HCT116 (cell line): ENCODE measurements at regions not wholly inside any gene's neighbourhood (a gene's known extent, or its start where the extent isn't known, plus 50 kb on each side); places are given as distances from the start of the nearest gene placed in this dataset.

ENCODE experiments used
- CEBPB ChIP-seq: IDR thresholded peaks from 2 replicates; pipeline ENCODE4 v1.6.1; 2012; ENCODE audit warnings: low read depth
- EZH2 ChIP-seq: fragments of 200-600 bp; sonication (generic); IDR thresholded peaks from 2 replicates; pipeline ENCODE4 v1.6.1; 2017; ENCODE audit warnings: antibody characterized with exemption, mixed run types
- EZH2phosphoT487 ChIP-seq: fragments of 200-600 bp; IDR thresholded peaks from 2 replicates; pipeline ENCODE4 v1.6.1; 2018; ENCODE audit warnings: antibody characterized with exemption, borderline replicate concordance
- JUND ChIP-seq: IDR thresholded peaks from 2 replicates; pipeline ENCODE4 v1.6.1; 2012
- POLR2A ChIP-seq: IDR thresholded peaks from 2 replicates; pipeline ENCODE4 v1.7.0; 2011; ENCODE audit warnings: borderline replicate concordance; ENCODE audit not compliant: insufficient read depth, insufficient read length; ENCODE audit errors: extremely low read depth
- RAD21 ChIP-seq: IDR thresholded peaks from 2 replicates; pipeline ENCODE4 v1.6.1; 2012; ENCODE audit warnings: low read depth, mild to moderate bottlenecking
- SIN3A ChIP-seq: IDR thresholded peaks from 2 replicates; pipeline ENCODE4 v1.6.1; 2012; ENCODE audit warnings: low read depth
- TF ChIP-seq, protein P1 (sequence below), 3 experiments: fragments of 200-600 bp in 1 of 3; sonication (generic) in 1 of 3; IDR thresholded peaks in 2 of 3; conservative IDR thresholded peaks in 1 of 3; 2 replicates each; pipeline ENCODE4 v1.5.1; 2012 to 2017; ENCODE audit warnings: low read depth in 2 of 3, low read length in 2 of 3, antibody characterized with exemption in 1 of 3, borderline replicate concordance in 1 of 3, control low read depth in 1 of 3, mild to moderate bottlenecking in 1 of 3, mixed read lengths in 1 of 3, mixed run types in 1 of 3, moderate library complexity in 1 of 3; ENCODE audit not compliant: insufficient read depth in 1 of 3
- TF ChIP-seq, protein P2 (sequence below): IDR thresholded peaks from 2 replicates; pipeline ENCODE4 v1.6.1; 2012

DNA sequence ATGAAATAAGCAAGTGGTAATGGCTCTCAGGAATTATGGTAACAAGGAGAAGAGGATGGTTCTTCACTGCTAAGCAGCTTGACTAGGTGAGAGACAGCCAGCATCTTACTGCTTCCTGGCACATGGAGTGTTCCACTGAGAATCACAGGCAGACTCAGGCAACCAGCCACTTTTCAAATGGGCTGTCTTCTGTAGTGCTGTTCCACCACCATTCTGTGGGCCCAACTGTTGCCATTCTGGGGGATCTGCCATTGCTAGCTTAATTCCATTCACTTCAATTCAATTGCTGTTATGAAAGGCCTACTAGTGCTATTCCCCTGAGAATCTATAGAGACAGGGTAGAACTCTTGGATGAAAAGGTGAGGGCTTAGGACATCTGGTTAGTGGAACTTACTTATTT, 341.9 kb downstream of the KCNRG start:
- TF ChIP-seq POLR2A: no peak
- TF ChIP-seq, protein P1, sequence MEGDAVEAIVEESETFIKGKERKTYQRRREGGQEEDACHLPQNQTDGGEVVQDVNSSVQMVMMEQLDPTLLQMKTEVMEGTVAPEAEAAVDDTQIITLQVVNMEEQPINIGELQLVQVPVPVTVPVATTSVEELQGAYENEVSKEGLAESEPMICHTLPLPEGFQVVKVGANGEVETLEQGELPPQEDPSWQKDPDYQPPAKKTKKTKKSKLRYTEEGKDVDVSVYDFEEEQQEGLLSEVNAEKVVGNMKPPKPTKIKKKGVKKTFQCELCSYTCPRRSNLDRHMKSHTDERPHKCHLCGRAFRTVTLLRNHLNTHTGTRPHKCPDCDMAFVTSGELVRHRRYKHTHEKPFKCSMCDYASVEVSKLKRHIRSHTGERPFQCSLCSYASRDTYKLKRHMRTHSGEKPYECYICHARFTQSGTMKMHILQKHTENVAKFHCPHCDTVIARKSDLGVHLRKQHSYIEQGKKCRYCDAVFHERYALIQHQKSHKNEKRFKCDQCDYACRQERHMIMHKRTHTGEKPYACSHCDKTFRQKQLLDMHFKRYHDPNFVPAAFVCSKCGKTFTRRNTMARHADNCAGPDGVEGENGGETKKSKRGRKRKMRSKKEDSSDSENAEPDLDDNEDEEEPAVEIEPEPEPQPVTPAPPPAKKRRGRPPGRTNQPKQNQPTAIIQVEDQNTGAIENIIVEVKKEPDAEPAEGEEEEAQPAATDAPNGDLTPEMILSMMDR (IDR thresholded peaks at IDR 0.05 in 2 of 3, conservative IDR thresholded peaks at IDR 0.05 in 1 of 3; ENCODE audit: borderline replicate concordance in 1 of 3, insufficient read depth in 1 of 3, low read depth in 2 of 3, low read length in 2 of 3): no peak
- TF ChIP-seq SIN3A: no peak
- no peak for TF ChIP-seq JUND
- no peak for TF ChIP-seq EZH2phosphoT487
- no peak for TF ChIP-seq RAD21
- TF ChIP-seq EZH2: no peak
- TF ChIP-seq, protein P2, sequence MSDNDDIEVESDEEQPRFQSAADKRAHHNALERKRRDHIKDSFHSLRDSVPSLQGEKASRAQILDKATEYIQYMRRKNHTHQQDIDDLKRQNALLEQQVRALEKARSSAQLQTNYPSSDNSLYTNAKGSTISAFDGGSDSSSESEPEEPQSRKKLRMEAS: no peak
- no peak for TF ChIP-seq CEBPB
